Mesenteric fat pad (tissue), 1 donor: ENCODE measurements at regions not wholly inside any gene's neighbourhood (a gene's known extent, or its start where the extent isn't known, plus 50 kb on each side); places are given as distances from the start of the nearest gene placed in this dataset.
"Not testable (repeated sequence)": the region's sequence is repeated elsewhere in the genome, so short reads cannot be mapped to it uniquely, and the experiment has no call there.

Source experiments
- DNase-seq: peaks from one replicate; pipeline ENCODE4 v3.0.0-alpha.2; 2020; ENCODE audit warnings: low spot score
- donor health status: DM: yes; HTN: yes; CAD: no.

DNA sequence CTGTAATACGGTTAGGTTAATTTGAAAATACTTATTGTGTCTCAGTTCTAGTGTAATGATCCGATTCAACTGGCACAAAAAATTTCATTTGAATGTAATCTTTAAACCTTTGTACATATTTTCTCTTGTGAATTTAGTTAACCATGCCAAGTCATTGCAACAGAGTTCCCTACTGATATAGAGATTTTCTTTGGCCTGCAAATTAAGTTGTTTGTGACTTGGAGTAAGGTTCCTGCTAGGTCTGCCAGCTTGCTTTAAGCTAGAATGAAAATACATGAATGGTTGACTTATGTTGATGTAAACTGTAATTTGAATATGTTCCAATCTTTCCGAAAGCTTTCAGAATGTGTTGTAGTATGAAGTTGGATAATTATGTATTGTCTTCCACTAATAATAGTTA, 1004.1 kb upstream of the EDIL3 start:
- no peak for DNase-seq

DNA sequence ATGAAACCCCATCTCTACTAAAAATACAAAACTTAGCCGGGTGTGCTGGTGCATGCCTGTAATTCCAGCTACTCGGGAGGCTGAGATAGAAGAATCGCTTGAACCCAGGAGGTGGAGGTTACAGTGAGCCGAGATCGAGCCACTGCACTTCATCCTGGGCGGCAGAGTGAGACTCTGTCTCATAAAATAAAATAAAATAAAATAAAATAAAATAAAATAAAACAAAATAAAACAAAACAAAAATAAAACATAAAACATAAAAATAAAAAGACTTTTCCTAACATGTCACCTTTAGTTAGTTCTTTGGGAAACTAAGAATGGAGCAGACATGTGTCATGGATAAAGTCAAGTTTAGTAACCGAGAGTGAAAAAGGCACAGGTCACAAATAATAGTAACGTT, 1007.6 kb upstream of the EDIL3 start:
- not testable (repeated sequence) for DNase-seq

DNA sequence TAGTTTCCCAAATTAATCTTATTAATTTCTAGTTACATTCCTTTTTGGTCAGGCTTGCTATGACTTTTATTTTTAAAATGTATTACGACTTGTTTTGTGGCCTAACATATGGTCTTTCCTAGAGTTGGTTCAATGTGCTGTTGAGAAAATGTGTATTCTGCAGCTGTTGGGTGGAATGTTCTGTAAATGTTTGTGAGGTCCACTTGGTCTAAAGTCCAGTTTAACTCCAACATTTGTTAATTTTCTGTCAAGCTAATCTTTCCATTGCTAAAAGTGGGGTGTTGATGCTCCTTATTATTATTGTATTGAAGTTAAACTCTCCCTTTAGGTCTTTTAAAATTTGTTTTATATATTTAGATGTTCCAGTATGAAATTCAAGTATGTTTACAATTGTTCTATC, 1010.8 kb upstream of the EDIL3 start:
- DNase-seq: no peak

DNA sequence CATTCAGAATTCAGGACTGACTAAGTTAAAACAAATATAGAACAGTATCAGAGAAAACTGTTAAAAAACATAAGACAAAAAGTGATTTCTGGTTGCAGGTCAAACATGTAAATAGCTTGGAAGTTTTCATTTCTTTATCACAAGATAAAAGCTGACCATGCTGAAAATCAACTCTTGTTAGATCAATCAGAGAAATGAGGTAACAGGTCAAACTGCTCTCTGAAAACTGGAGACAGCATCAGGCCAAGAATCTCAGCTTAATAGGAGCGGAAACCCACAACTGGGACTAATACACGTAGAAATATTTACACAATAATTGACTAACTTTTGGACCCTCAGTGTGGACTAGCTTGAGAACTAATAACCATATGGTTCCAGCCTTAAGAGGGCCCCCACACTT, 1012.8 kb upstream of the EDIL3 start:
- no peak for DNase-seq

DNA sequence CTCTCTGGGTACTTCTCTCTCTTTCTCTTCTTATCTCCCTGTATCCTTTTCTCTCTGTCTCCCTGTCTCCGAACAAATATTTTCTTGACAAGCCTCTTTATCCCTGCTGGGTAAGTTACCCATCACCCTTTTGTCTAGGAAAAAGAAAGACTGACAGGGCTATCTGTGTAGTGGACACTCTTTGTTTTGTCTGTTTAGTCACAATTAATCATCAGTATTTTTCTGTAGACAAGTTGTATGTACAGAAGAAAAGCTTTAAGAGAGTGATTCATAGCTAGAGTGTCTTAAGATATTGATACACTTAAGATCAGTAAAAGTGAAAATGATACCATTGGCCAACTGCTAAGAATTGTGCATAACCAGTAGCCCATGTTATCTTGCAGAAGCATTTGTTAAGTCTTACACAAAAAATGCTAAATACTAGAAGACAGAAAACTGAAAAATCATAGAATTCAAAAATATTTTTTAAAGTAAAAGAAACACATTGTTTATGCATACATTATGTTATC, 1043.8 kb upstream of the EDIL3 start:
- DNase-seq: no peak

DNA sequence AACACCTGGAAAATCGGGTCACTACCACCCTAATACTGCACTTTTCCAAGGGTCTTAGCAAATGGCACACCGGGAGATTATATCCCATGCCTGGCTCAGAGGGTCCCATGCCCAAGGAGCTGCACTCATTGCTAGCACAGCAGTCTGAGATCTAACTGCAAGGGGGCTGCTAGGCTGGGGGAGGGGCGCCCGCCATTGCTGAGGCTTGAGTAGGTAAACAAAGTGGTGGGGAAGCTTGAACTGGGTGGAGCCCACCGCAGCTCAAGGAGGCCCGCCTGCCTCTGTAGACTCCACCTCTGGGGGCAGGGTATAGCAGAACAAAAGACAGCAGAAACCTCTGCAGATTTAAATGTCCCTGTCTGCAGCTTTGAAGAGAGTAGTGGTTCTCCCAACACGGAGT, 1047.0 kb upstream of the EDIL3 start:
- not testable (repeated sequence) for DNase-seq

DNA sequence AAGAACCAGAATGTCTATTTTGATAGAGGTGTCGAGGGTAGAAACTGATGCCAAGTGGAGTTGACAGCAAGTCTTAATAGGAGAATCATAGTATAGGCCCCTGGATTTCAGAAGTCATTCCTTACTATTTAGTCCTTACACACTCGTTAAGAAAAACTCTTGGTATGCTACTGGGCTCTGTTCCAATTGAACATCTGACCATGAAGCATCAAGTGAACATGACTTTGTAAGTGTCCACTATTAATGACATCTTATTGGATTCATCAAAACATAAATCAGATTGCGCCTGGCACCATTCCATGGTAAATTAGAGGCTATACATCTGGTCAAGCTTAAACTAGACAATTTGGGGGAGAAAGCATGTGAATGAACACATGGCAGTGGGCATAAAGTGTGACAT, 1056.5 kb upstream of the EDIL3 start:
- DNase-seq: no peak

DNA sequence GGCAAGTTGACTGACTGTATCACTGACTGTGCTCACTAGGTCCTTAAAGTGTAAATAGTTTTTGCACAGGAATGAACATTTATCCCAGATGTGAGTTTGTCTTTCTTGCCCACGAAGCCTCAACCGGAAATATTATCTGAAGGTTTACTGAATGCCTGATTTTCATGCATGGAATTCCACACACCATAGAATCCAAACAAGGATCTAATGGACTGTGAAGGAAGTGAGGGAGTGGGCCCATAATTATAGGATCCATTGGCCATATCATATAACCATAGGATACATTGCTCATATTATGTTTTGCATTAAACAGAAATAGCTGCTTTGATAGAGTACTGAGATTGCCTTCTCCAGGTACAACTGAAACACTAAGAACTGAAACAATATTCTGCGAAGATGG, 1057.2 kb upstream of the EDIL3 start:
- DNase-seq: no peak

DNA sequence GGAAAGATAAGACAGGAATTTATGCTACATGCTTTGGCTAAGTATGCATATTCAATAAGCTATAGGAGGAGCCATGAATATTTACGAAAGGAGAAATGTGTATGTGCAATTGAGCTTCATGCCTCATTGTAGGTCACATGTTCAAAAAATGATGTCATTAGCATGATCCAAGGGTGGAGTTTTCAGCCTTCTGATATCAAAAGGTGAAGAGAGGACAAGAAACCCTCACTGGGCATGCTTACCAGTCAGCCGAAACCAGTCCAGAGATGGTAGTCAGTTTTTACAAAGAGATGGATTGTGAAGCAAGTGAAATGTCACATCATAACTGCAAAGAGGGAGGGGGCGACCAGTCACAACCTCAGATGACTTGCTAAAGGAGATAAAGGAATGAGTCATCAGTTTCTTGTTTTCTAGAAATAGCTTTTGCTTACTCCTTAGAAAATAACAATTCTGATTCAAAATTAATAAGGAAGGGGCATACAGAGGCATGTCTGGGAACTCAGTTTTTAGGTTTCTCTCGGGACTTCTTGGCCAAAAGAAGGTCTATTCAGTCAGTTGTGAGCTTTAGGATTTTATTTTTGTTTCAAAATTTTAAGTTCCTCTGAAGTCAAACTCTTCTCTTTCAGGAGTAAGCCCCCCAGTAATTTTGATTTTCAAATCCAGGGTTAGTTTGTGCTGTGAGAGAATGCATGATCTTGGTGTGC, 1067.8 kb upstream of the EDIL3 start:
- no peak for DNase-seq

DNA sequence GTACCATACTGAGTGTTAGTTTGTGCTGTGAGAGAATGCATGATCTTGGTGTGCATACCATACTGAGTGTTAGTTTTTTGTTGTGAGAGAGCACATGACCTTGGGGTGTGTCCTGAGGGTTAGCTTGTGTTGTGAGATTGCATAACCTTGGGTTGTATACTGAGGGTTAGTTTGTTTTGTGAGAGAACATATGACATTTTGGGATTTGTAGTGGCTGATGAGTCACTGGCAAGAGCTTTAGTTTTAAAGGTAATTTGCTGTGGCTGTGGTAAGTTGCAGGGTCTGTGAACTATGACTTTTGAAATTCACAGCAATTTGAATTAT, 1068.3 kb upstream of the EDIL3 start:
- no peak for DNase-seq

DNA sequence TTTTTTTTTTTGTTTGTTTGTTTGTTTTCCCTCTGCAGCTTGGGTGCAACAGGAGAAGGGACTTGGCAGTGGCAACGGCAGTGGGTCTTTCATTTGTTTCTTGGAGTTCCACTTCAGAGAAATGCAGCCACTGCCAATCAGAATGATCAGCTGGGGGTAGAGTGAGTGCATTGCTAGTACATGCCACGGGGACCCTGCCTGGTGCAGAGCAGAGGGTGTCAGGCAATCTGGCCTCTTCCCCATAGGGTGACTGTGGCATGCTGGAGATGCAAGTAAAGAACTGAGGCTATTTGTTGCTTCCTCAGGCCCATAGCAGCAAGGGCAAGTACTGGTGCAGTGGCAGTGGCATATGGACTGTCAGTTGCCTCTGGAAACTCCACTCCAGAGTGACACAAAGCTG, 1073.6 kb upstream of the EDIL3 start:
- DNase-seq: no peak

DNA sequence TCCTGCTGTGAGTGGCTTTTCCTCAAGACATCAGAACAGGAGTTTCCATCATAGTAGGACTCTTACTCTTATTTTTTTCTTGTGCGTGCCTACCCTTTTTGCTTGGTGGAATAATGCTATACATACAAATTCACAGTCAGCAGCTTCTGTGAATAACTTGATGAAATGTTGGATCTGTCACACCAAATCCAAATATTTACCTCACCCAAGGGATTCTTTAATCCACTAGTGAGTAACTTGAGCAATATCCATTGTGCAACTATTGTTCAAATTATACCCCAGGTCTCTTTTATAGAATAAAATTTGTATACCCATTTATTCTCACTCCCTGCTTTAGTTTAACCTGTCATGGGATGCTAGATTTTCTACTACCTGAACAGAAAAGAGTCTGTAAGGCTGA, 1078.3 kb upstream of the EDIL3 start:
- DNase-seq: no peak

DNA sequence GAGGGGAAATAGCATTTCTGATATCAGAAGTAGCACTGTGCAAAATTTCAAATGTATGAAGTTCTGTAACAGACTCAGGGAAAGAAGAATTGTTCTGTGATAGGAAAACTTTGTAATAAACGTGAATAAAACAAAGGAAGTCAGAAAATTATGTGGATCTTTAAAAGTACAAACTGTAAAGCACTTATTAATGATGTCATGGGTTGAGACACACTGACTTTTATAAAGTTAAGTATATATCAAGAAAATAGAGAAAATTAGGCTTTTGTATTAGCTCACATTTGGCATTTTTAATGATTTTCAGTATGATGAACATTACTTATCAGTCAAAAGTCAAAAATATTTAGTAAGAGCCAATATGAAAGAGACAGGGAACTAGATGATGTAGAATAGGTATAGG, 1081.7 kb upstream of the EDIL3 start:
- no peak for DNase-seq

DNA sequence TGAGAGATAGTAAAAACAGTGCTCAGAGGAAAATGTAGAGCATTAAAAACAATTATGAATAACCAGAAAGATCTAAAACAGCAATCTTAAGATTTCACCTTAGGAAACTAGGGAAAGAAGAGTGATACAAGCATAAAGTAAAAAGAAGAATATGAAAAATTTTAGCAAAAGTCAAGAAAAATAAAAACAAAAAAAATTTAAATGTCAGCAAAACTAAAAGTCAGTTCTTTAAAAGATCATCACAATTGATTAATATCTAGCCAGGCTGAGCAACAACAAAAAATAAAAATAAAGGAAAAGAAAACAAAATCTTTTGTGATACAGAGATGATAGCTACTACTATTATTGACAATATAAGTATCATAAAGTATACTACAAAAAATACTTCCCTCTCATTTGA, 1088.1 kb upstream of the EDIL3 start:
- no peak for DNase-seq

DNA sequence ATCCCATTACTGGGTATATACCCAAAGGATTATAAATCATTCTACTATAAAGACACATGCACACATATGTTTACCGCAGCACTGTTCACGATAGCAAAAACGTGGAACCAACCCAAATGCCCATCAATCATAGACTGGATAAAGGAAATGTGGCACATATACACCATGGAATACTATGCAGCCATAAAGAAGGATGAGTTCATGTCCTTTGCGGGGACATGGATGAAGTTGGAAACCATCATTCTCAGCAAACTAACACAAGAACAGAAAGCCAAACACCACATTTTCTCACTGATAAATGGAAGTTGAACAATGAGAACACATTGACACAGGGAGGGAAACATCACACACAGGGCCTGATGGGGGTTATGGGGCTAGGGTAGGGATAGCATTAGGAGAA, 1090.5 kb upstream of the EDIL3 start:
- not testable (repeated sequence) for DNase-seq

DNA sequence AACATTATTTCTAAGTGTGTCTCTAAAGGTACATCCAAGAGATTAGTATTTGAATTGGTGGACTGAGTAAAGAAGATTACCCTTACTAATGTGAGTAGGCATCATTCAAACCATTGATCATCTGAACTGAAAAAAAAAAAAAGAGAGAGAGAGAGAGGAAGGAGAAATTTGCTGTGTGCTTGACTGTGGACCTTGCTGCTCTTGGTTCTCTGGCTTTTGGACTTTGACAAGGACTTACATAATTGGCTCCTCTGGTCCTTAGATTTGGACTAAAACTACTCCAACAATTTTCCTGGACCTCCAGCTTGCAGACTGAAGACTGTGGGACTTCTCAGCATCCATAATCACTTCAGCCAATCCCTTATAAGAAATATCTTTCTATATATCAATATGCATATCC, 1091.9 kb upstream of the EDIL3 start:
- DNase-seq: no peak

DNA sequence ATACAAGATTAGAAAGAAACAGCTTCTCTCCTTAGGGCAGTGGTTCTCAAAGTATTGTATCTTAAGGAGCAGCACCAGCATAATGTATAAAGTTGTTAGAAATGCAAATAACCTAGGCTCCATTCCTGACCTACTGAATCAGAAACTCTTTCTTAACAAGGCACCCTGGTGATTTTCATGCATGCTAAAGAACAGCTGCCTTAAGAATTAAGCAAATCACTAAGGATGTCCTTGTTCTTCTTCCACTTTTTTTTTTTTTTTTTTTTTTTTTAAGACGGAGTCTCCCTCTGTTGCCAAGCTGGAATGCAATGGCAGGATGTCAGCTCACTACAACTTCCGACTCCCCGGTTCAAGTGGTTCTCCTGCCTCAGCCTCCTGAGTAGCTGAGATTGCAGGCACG, 1095.2 kb upstream of the EDIL3 start:
- DNase-seq: no peak

DNA sequence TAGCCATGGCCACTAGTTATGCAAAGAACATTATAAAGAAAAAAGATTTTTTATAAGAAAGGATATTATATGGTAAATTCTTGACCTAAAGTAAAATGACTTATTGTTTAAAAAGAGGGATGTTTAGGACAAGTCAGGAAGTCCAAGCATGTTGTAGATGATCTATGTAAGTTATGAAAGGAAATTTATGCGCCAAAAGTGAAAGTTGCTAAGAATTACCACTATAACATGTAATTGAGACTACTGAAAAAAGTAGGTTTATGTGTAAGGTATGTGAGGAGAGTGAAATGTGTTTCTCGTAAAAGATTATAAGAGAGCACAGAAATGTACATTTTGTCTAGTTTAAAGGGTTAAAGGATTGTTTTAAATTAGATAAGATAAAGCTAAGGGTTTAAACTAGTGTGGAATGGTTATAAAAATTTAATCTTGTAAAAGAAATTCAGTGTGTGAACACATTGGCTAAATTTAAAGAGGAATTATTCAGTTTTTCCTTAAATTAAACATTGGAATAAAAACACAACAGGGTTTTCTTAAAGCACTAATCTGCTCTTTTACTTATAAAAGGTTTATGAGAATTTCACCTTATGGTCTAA, 1100.4 kb upstream of the EDIL3 start:
- no peak for DNase-seq

DNA sequence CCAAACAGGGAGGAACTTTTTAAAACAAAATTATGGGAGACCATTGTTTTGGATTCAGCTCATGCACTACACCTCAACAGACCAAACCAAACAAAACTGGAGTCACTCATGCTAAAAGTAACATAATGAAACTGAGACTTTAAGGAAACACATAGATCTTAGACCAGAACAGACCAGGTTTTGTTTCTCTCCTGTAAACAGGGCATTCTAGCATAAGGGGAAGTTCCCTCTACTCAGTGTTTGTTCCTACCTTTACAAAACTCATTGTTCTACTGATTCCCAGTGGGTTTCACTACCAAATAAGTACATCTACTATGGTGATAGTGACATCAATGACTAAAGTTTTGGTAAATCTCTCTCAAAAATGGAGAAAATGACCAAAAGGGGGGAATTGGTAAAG, 1103.6 kb upstream of the EDIL3 start:
- DNase-seq: no peak

DNA sequence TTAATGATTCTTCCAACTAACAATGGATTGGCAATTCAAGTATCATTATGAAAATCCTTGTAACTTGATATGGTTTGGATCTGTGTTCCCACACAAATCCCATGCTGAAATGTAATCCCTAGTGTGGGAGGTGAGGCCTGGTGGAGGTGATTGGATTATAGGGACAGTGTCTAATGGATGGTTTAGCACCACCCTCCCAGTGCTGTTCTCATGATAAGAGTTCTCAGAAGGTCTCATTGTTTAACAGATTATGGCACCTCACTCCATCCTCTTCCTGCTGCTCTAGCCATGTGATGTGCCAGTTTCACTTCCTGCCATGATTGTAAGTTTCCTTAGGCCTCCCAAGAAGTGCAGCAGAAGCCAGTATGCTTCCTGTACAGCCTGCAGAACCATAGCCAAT, 1116.2 kb upstream of the EDIL3 start:
- DNase-seq: no peak

DNA sequence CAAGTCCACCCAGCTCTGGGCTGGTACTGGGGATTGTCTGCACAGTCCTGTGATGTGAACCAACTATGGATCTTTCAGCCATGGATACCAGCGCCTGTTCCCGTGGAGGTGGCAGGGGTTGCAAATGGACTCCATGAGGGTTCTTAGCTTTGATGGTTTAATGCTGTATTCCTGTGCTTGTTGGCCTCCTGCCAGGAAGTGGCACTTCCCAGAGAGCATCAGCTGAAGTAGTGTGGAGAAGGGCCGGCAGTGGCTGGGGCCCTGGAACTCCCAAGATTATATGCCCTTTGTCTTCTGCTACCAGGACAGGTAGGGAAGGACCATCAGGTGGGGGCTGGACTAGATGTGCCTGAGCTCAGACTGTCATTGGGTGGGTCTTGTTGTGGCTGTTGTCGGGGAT, 1104.8 kb upstream of the COX7C start:
- DNase-seq: no peak

DNA sequence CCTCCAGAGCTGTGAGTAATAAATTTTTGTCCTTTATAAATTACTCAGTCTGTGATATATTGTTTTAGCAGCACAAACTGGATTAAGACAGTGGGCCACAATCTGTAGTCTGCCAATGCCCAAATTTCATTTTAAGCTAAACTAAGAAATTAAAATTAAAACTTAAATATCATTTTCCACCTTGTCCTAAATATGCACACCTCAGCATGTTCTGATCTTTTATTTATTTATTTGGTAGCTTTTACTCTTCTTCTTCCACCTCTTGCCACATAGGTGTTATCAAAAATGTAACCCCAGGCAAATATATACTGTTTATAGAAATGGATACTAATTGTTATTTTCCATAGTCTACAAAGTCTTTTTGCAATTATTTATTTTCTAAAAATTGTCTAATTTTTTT, 1102.2 kb upstream of the COX7C start:
- DNase-seq: no peak

DNA sequence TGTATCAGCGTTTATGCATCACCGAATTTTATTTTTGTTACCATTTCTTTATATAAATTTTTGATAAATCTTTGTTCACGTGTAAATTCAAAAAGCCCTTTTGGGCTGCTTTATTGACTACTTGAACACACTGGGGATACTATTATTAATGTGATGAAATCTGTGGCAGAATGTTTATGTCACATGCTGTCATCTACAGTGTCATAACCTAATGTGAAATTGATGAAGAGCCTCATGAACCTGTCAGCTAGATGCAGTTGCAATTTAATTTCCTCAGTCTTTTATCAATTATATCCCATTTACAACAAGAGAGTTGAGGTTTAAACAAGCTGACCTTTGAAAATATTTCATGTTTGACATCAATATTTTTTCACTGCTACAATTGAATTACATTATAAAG, 1100.4 kb upstream of the COX7C start:
- no peak for DNase-seq
